OCI-LY3 (cell line): ENCODE measurements at regions not wholly inside any gene's neighbourhood (a gene's known extent, or its start where the extent isn't known, plus 50 kb on each side); places are given as distances from the start of the nearest gene placed in this dataset.

Source experiments
- H2AFZ ChIP-seq: fragments of 200-600, 300-600 bp; shearing (Covaris generic); 2 replicates; pipeline ENCODE4 v1.6.0; 2014; ENCODE audit warnings: antibody characterized with exemption, low read depth, low read length
- H3K27ac ChIP-seq: fragments of 200-600, 300-600 bp; sonication (generic); 2 replicates; pipeline ENCODE4 v1.5.1; 2014; ENCODE audit warnings: mild to moderate bottlenecking, low read length, moderate library complexity, mixed read lengths
- H3K27me3 ChIP-seq: fragments of 200-600, 300-600 bp; sonication (generic); 2 replicates; pipeline ENCODE4 v1.6.1; 2014; ENCODE audit warnings: low read depth, low read length, mixed read lengths
- H3K36me3 ChIP-seq: fragments of 200-600, 300-600 bp; sonication (generic); replicated peaks from 2 replicates; pipeline ENCODE3; 2014; ENCODE audit warnings: low read depth, low read length, mixed read lengths
- H3K4me1 ChIP-seq: fragments of 300-600, 200-600 bp; sonication (generic); 2 replicates; pipeline ENCODE4 v1.6.1; 2014; ENCODE audit warnings: low read length, mixed read lengths
- H3K4me2 ChIP-seq: fragments of 200-600, 300-600 bp; sonication (generic); 2 replicates; pipeline ENCODE4 v1.6.1; 2014; ENCODE audit warnings: low read length, mixed read lengths
- H3K4me3 ChIP-seq: fragments of 300-600, 200-600 bp; sonication (generic); 2 replicates; pipeline ENCODE4 v1.5.1; 2014; ENCODE audit warnings: antibody characterized with exemption, mild to moderate bottlenecking, low read length, moderate library complexity
- H3K79me2 ChIP-seq: fragments of 300-600, 200-600 bp; shearing (Covaris generic); 2 replicates; pipeline ENCODE4 v1.6.1; 2014; ENCODE audit warnings: mild to moderate bottlenecking, low read length, mixed read lengths
- H3K9ac ChIP-seq: fragments of 300-600, 200-600 bp; shearing (Covaris generic); 2 replicates; pipeline ENCODE4 v1.6.0; 2014; ENCODE audit warnings: mild to moderate bottlenecking, low read length, moderate library complexity
- H3K9me3 ChIP-seq: fragments of 200-600, 300-600 bp; shearing (Covaris generic); 2 replicates; pipeline ENCODE4 v1.6.1; 2014; ENCODE audit warnings: low read length, mixed read lengths; ENCODE audit not compliant: insufficient read depth
- H4K20me1 ChIP-seq: fragments of 200-600, 300-600 bp; sonication (generic); 2 replicates; pipeline ENCODE4 v1.6.1; 2016; ENCODE audit warnings: low read length, mixed read lengths; ENCODE audit not compliant: insufficient read depth
- EZH2phosphoT487 ChIP-seq: fragments of 200-600 bp; shearing (Covaris generic); IDR thresholded peaks from 2 replicates; pipeline ENCODE4 v1.6.1; 2018; ENCODE audit warnings: antibody characterized with exemption, mixed run types, low read depth
- TF ChIP-seq, protein P1 (sequence below): fragments of 200-600, 300-600 bp; sonication (generic); IDR thresholded peaks from 2 replicates; pipeline ENCODE4 v1.5.1; 2014; ENCODE audit warnings: antibody characterized with exemption, low read length, low read depth

DNA sequence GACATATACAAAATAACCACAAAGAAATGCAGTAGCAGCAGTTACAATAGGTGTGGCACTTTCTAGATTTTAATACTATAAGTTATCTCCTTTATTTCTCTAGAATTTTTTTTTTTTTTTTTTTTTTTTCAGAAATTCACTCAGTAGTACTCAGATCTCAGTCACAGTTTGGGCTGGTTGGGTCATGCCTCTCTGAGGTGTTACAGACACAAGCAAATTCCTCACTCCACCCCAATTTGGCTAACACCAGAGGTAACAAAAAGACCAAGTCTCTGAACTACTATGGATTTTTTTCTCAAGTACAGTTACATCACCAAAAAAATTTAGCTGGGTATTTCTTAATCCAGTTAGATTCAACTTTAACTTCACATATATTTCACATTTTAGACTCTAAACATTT lies 985.1 kb upstream of the LRRN3 start:
- Histone ChIP-seq H3K27ac (no peak overlapping the region), H3K4me1 (no peaks in the 10 kb centered on the region), H2AFZ (no peak overlapping the region), H3K9ac (no peak overlapping the region), H3K36me3 (no peaks in the 10 kb centered on the region), H3K79me2 (no peaks in the 10 kb centered on the region), H3K4me3 (no peak overlapping the region), H4K20me1 (no peaks in the 10 kb centered on the region), H3K4me2 (no peak overlapping the region), H3K27me3 (no peaks in the 10 kb centered on the region), H3K9me3 (no peaks in the 10 kb centered on the region)
- TF ChIP-seq, protein P1, sequence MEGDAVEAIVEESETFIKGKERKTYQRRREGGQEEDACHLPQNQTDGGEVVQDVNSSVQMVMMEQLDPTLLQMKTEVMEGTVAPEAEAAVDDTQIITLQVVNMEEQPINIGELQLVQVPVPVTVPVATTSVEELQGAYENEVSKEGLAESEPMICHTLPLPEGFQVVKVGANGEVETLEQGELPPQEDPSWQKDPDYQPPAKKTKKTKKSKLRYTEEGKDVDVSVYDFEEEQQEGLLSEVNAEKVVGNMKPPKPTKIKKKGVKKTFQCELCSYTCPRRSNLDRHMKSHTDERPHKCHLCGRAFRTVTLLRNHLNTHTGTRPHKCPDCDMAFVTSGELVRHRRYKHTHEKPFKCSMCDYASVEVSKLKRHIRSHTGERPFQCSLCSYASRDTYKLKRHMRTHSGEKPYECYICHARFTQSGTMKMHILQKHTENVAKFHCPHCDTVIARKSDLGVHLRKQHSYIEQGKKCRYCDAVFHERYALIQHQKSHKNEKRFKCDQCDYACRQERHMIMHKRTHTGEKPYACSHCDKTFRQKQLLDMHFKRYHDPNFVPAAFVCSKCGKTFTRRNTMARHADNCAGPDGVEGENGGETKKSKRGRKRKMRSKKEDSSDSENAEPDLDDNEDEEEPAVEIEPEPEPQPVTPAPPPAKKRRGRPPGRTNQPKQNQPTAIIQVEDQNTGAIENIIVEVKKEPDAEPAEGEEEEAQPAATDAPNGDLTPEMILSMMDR = no peak
- TF ChIP-seq EZH2phosphoT487 = no peak

DNA sequence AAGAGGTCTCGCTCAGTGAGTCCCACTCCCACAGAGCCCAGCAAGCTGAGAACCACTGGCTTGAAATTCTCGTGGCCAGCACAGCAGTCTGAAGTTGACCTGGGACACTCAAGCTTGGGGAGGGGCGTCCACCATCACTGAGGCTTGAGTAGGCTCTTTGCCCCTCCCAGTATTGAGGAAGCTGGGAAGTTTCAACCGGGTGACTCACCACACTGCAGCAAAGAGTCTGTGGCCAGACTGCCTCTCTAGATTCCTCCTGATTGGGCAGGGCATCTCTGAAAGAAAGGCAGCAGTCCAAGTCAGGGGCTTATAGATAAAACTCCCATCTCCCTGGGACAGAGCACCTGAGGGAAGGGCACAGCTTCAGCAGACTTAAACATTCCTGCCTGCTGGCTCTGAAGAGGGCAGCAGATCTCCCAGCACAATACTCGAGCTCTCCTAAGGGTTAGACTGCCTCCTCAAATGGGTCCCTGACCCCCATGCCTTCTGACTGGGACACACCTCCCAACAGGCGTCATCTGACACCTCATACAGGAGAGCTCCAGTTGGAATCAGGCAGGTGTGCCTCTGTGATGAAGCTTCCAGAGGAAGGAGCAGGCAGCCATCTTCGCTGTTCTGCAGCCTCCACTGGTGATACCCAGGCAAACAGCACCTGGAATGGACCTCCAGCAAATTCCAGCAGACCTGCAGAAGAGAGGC lies 970.9 kb upstream of the LRRN3 start:
- H3K36me3 ChIP-seq = no peaks in the 10 kb centered on the region
- no peak overlapping the region for H3K4me3 ChIP-seq
- no peaks in the 10 kb centered on the region for H3K4me1 ChIP-seq
- H3K79me2 ChIP-seq = no peaks in the 10 kb centered on the region
- H4K20me1 ChIP-seq = no peaks in the 10 kb centered on the region
- H3K27me3 ChIP-seq = no peaks in the 10 kb centered on the region
- no peak overlapping the region for H3K4me2 ChIP-seq
- no peak overlapping the region for H3K27ac ChIP-seq
- H3K9me3 ChIP-seq = no peaks in the 10 kb centered on the region
- no peak overlapping the region for H3K9ac ChIP-seq
- TF ChIP-seq, protein P1 = no peak
- TF ChIP-seq EZH2phosphoT487 = no peak
- no peak overlapping the region for H2AFZ ChIP-seq

DNA sequence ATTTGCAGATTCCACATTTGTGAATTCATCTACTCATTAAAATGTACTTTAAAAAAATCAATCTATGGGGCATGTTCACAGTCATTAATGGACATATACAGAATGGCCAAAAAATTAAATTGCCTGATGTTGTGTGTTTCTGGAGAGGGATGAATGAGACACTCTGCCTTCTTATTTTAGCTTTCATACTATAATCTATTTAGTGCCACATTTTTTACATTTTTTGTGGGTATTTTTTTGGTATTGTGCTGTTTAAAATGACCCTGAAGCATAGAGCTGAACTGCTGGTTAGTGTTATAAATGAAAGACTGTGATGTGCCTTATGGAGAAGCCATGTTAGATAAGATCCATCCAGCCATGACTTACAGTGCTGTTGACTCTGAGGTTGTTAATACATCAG lies 961.8 kb upstream of the LRRN3 start:
- no peaks in the 10 kb centered on the region for H3K36me3 ChIP-seq
- no peak overlapping the region for H2AFZ ChIP-seq
- H3K27ac ChIP-seq = no peak overlapping the region
- no peak overlapping the region for H3K4me3 ChIP-seq
- H4K20me1 ChIP-seq = no peaks in the 10 kb centered on the region
- no peaks in the 10 kb centered on the region for H3K27me3 ChIP-seq
- H3K4me1 ChIP-seq = no peaks in the 10 kb centered on the region
- no peak for TF ChIP-seq EZH2phosphoT487
- TF ChIP-seq, protein P1 = no peak
- H3K9me3 ChIP-seq = no peaks in the 10 kb centered on the region
- H3K9ac ChIP-seq = no peak overlapping the region
- H3K79me2 ChIP-seq = no peaks in the 10 kb centered on the region
- no peak overlapping the region for H3K4me2 ChIP-seq

DNA sequence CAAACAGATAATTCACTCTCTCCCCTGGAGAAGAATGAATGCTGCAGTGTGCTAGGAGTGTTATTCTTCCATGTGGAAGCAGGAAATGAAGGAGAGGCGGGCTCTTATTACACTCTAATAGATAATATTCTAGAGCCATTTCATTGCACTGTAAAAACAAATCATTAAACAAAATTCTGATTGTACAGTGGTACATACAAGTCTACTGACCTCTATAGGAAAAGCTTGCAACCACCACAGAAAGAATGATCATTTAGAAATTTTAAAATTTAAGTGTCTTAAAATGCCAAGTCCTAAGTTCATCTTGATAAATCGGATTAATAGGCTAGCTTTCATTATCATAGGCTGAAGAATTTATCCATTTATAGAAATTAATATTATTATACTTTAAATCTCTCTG lies 960.3 kb upstream of the LRRN3 start:
- Histone ChIP-seq H3K4me1 (no peaks in the 10 kb centered on the region), H2AFZ (no peak overlapping the region), H3K36me3 (no peaks in the 10 kb centered on the region), H3K27ac (no peak overlapping the region), H3K4me2 (no peak overlapping the region), H3K4me3 (no peak overlapping the region), H4K20me1 (no peaks in the 10 kb centered on the region), H3K9ac (no peak overlapping the region), H3K9me3 (no peaks in the 10 kb centered on the region), H3K27me3 (no peaks in the 10 kb centered on the region), H3K79me2 (no peaks in the 10 kb centered on the region)
- TF ChIP-seq, protein P1 = peak; percentile 33
- no peak for TF ChIP-seq EZH2phosphoT487
